G401.6 (cell line): ENCODE measurements at regions not wholly inside any gene's neighbourhood (a gene's known extent, or its start where the extent isn't known, plus 50 kb on each side); places are given as distances from the start of the nearest gene placed in this dataset.

Source experiments
- FAIRE-seq: peaks from 2 replicates; lab custom pipeline; 2012; peaks lifted over from hg19 to GRCh38; lab: Jason Lieb, UNC

DNA sequence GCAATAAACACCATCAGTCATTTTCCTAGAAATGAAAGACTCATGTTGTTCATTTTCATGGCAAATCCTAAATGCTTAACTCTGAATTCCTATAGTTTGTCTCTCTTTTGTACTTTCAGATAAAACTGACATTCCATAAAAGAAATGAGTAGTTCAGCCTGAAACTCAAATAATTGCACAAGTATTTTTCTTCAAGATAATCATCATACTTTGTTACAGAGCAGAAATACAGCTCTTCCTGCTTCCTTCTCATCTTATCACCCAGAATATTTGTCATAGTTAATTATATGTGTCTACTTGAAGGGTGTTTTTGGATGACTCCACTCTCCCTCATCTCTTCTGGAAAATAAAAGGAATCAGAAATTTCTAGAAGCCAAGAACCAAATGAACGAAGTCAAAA, 141.1 kb downstream of the HNMT start:
- FAIRE-seq: no peak

DNA sequence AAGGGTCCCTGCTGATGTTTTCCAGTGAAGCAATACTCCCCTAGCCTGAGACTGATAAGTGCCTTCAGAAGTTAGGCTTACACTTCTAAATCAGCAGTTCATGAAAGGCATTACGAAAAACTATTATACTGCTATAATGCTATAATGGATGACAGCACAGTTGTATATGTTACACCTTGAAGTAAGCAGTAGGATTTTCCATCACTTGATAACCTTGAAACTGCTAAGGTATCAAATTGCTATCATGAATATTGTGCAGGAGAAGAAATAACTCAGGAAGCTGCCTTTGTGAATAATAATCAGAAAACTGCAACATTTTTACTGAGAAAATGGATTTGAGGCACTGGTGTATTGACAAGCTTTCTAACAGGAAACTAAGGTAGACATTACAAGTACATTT, 142.3 kb downstream of the HNMT start:
- FAIRE-seq: no peak

DNA sequence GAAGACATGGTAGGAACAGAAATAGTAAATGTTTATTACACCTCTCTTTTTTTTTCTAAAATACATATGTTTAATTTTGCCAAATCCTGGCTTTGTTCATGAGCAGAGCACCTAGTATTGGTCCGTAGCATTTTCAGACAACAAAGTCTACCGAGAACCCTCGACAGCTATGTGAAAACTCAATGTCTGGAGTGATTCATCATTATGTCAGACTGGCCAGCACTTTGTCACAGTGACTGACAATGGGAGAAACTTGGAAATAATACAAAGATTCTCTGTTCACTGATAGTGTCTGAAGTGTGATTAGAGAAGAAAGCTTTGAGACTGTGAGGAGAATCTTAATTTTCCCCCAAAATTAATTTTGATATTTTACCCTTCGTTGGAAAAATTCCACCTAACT, 143.0 kb downstream of the HNMT start:
- no peak for FAIRE-seq

DNA sequence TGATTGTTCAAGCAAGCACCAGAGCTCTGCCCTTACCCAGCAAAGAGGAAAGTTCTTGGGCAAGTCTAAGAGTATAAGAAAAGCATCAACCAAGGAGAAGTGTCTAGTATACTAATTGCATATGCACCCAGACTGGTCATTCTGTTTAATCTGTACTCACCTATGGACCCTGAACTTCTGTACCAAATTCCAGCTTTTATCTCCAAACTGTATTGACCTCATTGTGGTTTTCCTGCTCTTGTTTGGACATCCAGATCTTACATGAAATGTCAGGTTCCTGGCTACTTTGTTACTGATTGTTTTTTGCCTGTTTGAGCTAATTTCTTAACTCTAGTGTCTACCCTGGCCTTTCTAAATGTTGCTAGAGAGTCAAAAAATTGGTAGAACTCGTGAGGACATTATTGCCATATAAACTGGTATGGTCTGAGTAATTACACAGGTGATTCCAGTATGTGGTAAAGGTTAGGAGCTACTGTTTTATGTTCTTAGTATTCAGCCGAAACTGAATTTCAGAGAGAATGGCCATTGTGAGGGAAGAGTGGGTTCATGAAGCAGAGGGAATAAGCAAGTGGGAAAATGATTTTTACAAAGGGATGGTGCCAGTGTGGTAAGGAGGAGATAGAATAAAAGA, 146.3 kb downstream of the HNMT start:
- no peak for FAIRE-seq

DNA sequence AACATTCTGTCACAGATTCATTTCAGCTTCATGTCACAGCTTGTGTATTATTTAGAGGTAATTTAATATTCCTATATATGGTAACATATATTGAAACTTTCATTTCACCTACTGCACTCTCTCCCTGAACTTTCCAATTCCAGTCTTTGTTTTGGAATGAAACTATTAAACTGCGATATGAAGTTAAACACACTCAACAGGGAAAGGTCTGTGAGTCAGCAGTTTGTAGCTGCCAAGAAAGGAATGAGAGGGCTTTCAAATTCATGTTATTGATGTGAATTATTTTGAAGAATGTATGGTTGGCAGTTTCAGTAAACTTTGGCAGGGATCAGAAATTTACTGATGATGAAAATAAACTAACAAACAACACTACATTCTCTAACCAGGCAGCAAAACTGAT, 148.3 kb downstream of the HNMT start:
- FAIRE-seq: no peak

DNA sequence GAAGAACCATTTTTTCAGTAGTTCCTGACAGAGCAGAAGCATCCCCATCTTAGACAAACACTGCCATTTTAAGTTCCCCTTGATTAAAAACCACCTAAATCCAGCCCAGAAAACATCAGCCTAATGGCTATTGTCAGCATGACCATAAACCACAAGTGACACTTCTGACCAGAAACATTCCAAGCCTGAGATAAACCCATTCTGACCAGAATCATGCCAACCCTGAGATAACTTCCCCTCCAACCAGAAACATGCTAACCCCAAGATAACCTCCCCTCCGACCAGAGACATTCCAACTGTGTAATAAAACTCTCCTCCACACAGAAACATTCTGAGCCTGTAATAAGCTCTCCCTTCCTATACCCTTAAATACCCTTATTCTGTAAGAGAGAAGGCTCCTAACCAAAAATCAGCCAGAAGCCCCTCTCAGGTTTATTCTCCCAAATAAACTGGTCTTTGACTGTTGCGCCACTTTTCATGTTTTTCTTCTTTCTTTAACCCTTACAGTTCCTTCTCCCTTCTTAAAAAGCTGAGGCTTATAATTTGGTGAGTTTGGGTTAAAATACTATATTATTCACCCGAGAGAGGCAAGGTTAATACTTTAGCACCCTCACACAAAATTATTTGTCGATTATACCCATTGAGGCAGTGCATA, 149.7 kb downstream of the HNMT start:
- FAIRE-seq: no peak

DNA sequence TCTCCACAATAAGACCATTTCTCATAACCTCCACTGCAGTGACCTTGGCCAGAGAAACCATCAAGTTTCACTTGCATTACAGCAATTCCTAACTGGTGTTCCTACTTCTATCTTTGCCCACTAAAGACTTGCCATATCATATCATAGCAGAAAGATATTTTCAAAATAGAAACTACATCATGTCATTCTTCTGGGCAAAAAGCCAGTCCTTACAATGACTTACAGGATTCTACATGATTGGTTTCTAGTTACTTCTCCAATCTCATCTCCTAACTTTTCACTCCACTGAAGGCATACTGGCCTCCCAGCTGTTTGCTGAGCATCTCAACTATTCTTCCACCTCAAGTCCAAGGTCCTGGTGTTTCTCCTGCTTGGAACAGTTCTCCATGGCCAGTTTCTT, 151.4 kb downstream of the HNMT start:
- FAIRE-seq: no peak

DNA sequence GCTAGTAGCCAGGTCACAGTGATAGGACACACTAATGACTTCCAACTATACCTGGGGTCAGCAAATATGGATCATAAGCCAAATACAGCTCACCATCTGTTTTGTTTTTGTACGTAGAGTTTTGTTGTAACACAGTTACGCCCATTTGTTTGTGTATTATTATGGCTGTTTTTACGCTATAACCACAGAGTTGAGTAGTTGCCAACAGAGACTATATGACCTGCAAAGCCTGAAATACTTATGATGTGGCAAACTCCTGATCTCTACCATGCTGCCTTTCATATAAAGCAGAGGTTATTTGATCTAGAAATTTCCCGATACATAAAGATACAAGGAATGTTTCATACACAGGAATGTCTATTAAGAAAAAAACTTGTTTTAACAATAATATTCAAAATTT, 152.2 kb downstream of the HNMT start:
- no peak for FAIRE-seq

DNA sequence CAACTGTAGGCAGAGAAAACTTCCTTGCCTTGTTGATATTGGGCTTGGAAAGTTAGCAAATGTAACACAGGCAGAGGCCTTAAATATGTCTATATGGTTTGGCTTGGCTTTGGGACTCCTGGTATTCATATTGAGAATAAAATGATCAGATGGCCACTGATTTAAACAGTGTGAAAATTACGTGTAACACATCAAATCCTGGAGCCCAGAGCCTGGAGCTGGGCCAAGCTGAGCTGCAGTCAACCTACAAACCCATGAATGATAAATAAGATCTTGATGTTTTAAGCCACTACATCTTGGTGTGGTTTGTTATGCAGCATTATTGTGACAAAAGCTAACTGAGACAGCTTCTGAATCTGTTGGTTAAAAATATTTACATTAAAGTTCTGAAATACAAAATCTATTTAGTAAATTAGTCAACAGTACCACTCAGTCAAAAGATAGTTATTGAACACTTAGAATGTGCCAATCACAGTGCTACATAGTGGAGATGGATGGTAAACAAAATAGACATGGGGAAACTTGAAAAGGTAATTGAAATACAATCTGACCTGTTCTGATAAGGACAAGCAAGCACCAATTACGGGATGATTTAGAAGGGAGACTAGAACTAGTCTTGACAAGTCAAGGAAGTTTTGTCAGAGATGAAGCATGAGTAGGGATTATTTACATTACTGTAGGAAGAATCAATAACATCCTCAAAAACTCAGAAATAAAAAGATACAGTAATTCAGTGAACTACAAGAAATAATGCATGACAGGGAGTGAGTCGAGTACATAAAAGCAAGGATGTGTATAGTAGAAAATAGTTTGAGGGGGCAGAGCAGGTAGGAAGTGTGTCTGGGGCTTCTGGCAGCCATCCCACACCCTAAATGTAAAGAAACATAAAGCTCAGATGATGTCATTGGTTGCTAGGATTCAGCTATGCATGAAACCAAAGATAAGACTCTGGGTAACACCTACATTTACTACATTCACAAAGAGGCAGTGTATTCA, 157.7 kb downstream of the HNMT start:
- no peak for FAIRE-seq

DNA sequence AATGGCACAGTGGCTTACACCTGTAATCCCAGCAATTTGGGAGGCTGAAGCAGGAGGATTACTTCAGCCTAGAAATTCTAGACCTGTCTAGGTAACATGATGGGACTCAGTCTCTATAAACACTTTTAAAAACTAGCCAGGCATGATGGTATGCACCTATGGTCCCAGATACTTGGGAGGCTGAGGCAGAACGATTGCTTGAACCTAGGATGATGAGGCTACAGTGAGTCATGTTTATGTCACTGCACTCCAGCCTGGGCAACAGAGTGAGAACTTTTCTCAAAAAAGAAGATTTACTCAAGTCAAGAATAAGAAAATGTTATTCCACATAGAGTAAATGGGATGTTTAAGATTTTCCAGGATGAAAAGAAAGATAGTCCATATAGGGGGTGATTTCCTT, 158.6 kb downstream of the HNMT start:
- FAIRE-seq: no peak

DNA sequence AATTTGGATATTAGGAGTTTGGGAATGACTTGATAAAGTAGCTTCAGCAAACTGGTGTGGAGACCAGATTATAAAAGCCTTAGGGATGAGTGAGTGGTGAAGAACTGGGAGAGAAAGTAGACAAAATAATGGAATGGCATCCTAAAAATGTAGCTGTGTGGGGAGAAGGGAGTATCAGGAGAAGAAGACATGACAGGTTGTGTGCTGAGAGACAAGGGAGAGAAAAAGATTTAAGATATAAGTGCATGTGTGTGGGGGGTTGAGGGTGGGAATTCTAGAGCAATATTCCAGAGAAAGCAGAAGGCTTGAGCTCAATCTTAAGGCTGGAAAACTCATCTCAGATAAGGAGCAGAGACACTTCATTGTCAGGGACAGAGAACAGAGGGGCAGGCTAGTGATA, 159.5 kb downstream of the HNMT start:
- FAIRE-seq: no peak

DNA sequence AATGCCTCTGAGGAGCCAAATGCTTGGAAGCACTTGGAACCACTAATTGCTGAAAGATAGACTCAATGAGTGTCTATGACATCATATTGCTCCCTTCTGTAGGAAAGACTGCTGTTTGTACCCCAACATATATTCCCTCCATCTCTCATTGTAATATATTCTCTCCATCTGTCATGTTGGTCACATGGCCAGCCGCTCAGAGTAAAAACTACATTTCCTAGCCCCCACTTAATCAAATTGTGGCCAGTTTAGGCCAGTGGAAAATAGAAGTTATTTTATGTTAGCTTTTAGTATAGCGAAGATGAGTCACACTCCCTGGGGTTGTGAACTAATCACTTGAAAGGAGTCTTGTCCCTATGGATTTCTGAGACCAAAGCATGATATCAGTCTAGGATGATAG, 160.2 kb downstream of the HNMT start:
- FAIRE-seq: no peak

DNA sequence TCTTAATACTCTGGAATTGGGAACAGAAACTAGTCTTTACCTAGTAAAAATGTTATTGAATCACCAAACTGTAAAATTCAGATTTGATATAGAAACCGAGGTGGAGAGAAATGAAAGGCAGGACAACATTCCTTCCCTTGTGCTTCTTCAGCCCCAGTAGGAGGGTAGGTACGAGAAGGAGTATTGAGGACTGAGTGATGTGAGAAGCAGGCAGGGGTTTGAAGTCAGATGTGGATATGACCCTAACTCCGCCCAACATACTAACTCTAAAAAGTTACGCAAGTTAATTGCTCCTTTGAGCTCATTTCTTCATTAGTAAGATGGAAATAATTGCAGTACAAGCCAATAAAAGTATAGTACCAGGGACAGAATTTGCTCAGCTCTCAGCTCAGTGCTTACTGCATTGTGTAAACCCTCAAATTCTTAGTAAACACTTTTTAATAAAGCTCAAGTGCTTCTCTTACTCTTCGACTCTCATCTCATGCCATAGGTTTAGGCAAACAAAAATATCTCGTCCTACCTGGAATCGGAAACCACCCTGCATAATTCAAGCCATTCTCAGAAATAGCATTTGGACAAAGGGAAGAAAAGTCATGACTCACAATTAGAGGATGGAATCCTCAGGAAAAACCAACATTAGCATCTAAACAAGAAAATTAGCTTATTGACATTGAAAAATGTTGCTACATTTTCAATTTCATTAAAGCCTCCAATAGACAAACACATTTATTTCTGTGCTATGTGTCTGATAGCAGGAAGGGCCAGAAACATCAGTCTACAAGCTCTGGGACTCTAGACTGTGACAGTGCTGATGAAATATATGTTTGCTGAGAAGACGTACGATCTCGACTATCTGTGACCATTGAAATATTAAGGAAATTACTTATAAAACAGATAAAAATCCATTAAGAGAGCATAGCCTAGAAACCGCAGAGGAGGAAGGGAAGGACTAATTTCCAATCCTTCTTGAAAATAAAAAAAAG, 161.3 kb downstream of the HNMT start:
- no peak for FAIRE-seq

DNA sequence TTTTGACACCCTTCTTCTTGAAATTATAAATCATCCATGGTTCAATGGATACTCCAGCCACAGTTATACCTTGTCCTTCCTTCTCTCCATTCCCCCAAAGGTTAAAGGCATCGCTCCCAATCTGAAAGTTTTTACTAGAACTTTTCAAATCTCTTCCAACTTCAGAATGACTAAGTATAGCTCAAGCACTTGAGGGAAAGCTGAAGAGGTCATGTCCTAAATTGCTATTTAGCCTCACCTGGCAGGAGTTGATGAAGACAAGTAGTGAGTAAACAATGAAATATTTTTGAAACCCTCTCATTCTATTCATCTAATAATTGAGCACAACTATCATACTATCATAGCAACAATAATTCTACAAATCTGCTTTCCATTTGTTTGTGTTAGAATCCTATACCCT, 167.8 kb downstream of the HNMT start:
- no peak for FAIRE-seq

DNA sequence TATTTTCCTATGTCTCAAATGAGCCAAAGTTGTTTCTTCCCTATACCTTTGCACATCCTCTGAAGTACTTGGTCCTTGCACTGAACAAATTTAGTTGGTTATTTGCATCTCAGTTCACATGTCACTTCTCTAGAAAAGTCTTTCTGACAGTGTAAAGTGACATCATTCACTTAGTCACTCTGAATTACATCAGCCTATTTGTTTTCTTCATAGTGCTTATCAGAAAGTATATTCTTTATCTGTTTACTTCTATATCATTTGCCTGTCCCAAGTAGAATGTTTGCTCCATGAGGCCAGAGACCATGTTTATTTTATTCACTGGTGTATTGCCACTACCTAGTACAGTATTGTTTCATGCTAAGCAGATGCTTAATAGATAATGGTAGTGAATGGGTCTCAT, 173.7 kb downstream of the HNMT start:
- no peak for FAIRE-seq

DNA sequence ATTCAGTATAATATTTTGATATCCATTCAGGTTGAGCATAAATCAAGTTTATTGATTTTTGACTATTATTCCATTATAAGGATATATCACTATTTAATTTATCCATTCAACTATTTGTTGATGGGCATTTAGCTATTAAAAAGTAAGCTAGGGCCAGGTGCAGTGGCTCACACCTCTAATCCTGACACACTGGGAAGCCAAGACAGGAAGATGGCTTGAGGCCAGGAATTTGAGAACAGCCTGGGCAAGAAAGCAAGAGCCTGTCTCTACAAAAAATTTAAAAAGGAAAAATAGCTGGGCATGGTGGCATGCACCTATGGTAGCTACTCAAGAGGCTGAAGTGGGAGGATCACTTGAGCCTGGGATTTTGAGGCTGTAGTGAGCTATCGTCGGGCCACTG, 183.5 kb downstream of the HNMT start:
- no peak for FAIRE-seq

DNA sequence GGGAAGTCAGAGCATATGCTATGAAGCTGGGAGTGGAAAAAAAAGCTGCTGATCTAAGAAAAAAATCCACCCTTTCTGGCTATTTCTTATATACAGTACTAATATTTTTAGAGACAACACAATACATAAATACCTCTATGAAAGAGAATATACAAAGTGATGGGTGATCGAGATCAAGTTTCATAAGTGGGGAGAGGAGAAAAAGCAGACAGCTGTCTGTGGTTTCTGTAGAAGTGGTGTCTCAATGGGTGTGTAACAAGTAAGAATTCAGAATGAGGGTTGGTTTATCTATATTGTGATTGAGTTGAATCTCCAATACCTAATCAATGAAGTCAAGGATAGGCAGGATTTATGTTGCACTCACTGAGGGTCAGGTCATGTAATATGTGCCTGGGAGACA, 191.0 kb downstream of the HNMT start:
- FAIRE-seq: no peak

DNA sequence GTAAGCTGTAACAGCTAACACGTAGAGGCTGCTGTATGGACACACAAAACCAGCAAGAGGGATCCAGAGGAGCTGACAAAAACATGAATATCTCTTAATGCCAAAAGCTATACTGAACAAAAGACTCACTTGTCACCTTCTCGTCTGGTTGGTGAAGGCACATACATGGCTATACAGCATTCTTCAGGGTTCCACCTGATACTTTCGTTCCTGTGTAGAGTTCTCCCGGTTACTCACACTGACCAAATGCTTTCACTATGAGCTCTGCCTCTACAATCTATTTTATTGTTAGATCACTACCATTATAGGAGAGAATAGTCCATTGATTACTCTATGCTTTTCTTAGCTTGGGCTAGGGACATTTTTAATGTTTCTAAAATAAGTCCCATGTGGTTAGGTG, 193.1 kb downstream of the HNMT start:
- FAIRE-seq: no peak

DNA sequence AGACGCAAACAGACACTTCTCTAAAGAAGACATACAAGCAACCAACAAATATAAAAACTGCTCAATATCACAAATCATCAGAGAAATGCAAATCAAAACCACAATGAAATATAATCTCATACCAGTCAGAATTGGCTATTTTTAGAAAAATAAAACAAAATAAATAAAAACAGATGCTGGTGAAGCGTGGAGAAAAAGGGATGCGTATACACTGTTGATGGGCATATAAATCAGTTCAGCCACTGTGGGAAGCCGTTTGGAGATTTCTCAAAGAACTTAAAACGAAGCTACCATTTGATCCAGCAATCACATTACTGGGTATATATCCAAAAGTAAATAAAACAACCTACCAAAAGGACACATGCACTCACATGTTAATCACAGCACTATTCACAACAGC, 206.2 kb downstream of the HNMT start:
- FAIRE-seq: no peak

DNA sequence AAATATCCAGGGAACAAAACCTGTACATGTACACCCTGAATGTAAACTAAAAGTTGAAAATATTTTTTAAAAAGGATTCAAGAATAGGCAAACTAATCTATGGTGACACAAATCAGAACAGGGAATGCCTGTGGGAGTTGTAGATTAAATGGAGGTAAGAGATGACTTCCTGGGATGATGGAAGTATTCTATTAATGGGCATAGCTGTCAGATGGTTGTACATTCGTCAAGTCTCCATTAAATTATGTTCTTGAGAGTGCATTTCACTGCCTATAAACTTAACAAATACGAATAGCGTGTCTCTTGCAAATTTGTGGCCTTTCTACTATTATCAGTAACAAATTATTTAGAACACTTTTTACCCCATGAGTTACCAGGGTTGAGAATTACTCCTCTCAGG, 207.0 kb downstream of the HNMT start:
- FAIRE-seq: no peak

DNA sequence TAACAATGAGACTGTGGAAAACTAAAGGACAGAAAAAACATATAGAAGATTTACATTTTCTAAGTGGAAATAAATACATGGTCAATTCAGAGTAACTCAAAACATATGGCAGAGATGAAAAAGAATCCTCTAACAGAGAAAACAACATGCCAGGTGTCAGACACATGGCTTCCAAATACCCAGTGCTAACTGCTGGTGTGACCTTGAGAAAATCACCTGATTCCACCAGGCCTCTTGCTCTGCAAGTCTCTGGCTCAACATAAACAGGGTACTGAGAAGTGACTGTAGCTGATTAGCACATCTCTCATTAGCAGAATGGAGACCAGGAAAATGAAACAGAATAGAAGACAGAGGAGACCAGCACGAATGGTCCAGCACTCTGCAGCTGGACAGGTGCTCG, 210.8 kb downstream of the HNMT start:
- no peak for FAIRE-seq

DNA sequence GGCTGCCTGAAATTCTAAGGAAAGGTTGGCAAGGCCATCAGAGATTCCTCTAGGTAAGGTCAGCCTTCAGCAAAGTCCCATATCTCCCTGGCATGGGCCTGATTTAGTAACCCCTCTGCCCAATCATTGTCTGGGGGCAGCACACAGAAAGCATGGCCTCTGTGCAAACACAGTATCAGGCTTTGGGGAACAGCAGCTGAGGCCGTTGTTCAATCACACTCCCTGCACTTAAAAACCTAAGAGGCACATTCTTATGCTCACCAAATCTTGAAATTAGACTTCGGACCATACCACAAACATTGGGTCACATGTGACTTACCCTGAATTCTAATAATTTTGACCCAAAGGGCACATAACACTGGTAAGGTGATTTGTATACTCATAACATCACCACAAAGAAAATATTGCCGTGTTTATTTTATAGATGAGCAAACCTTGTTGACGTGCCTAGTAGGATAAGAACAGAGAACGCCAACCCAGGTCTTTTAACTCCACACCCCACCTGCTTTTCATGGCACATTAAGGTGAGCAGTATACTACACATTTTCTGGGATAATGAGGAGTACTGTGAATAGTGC, 212.7 kb downstream of the HNMT start:
- no peak for FAIRE-seq
